HEK293 (cell line): ENCODE measurements at regions not wholly inside any gene's neighbourhood (a gene's known extent, or its start where the extent isn't known, plus 50 kb on each side); places are given as distances from the start of the nearest gene placed in this dataset.
"Not testable (repeated sequence)": the region's sequence is repeated elsewhere in the genome, so short reads cannot be mapped to it uniquely, and the experiment has no call there.

Experiments used
- ATF2 ChIP-seq: fragments of 450-650 bp; formaldehyde crosslinking; IDR thresholded peaks from 2 replicates; pipeline ENCODE4 v1.5.1; 2016; ENCODE audit warnings: missing biosample characterization, missing genetic modification characterization, low read depth
- CTCF ChIP-seq: fragments of 450-650 bp; formaldehyde crosslinking; IDR thresholded peaks from 2 replicates; pipeline ENCODE4 v1.5.1; 2016; ENCODE audit warnings: missing biosample characterization, missing genetic modification characterization
- FEZF1 ChIP-seq: fragments of 450-650 bp; formaldehyde crosslinking; IDR thresholded peaks from 2 replicates; pipeline ENCODE4 v1.5.1; 2016; ENCODE audit warnings: missing biosample characterization, missing genetic modification characterization
- SETDB1 ChIP-seq: IDR thresholded peaks from one replicate; pipeline ENCODE4 v1.6.1; 2017; ENCODE audit warnings: mild to moderate bottlenecking, low read length, moderate library complexity, mixed read lengths; ENCODE audit not compliant: insufficient read length
- YY1 ChIP-seq: fragments of 450-650 bp; formaldehyde crosslinking; IDR thresholded peaks from 2 replicates; pipeline ENCODE4 v1.5.1; 2018; ENCODE audit warnings: missing biosample characterization, missing genetic modification characterization
- ZBTB7A ChIP-seq: fragments of 450-650 bp; formaldehyde crosslinking; IDR thresholded peaks from 2 replicates; pipeline ENCODE4 v1.5.1; 2016; ENCODE audit warnings: low read depth, missing biosample characterization, missing genetic modification characterization
- ZNF138 ChIP-seq: fragments of 450-650 bp; formaldehyde crosslinking; IDR thresholded peaks from 2 replicates; pipeline ENCODE4 v1.5.1; 2016; ENCODE audit warnings: missing biosample characterization, missing genetic modification characterization, borderline replicate concordance
- ZNF184 ChIP-seq: fragments of 450-650 bp; IDR thresholded peaks from 2 replicates; pipeline ENCODE4 v1.5.1; 2018; ENCODE audit warnings: missing biosample characterization, mild to moderate bottlenecking, missing genetic modification characterization
- ZNF211 ChIP-seq: fragments of 450-650 bp; formaldehyde crosslinking; IDR thresholded peaks from 2 replicates; pipeline ENCODE4 v1.5.1; 2016; ENCODE audit warnings: low read depth, missing biosample characterization, missing genetic modification characterization
- ZNF23 ChIP-seq: fragments of 450-650 bp; formaldehyde crosslinking; IDR thresholded peaks from 2 replicates; pipeline ENCODE4 v1.5.1; 2016; ENCODE audit warnings: missing biosample characterization, missing genetic modification characterization, borderline replicate concordance
- ZNF274 ChIP-seq, 2 experiments: fragments of 200-500 bp in 1 of 2; fragments of 450-650 bp in 1 of 2; sonication (Bioruptor generic) in 1 of 2; formaldehyde crosslinking in 1 of 2; IDR thresholded peaks; 2 replicates each; pipeline versions ENCODE4 v1.5.1 to v1.6.1; 2014 to 2016; ENCODE audit warnings: borderline replicate concordance in 1 of 2, inconsistent platforms in 1 of 2, low read length in 1 of 2, missing biosample characterization in 1 of 2, missing genetic modification characterization in 1 of 2
- ZNF335 ChIP-seq: fragments of 450-650 bp; formaldehyde crosslinking; conservative IDR thresholded peaks from 2 replicates; pipeline ENCODE4 v1.5.1; 2016; ENCODE audit warnings: missing biosample characterization, missing genetic modification characterization
- ZNF433 ChIP-seq: fragments of 450-650 bp; formaldehyde crosslinking; IDR thresholded peaks from 2 replicates; pipeline ENCODE4 v1.5.1; 2016; ENCODE audit warnings: missing biosample characterization, missing genetic modification characterization, low read depth

- TF ChIP-seq ZNF433; YY1 (tag by site-specific recombination); ZNF138 (tag by site-specific recombination); ZNF274 (IDR thresholded peaks at IDR 0.05; ENCODE audit: low read length); ZNF274 (tag by site-specific recombination; IDR thresholded peaks at IDR 0.05; ENCODE audit: borderline replicate concordance); ZNF335 (tag by site-specific recombination); ATF2 (tag by site-specific recombination); CTCF; SETDB1; ZNF211; ZNF23 (tag by site-specific recombination); ZBTB7A (tag by site-specific recombination); ZNF184; FEZF1: not testable (repeated sequence)
Observed at GRCh38 chr4:97101171-97101570, 1042.1 kb downstream of the STPG2 start.
